Left renal cortex interstitium (tissue), 4 donors: ENCODE measurements at regions not wholly inside any gene's neighbourhood (a gene's known extent, or its start where the extent isn't known, plus 50 kb on each side); places are given as distances from the start of the nearest gene placed in this dataset.

Experiments
- DNase-seq, 4 donors: peaks; one replicate each; pipeline ENCODE4 v3.0.0-alpha.2; 2013; ENCODE audit warnings: low read depth in 4 of 4, low spot score in 2 of 4, missing footprints in 1 of 4

DNA sequence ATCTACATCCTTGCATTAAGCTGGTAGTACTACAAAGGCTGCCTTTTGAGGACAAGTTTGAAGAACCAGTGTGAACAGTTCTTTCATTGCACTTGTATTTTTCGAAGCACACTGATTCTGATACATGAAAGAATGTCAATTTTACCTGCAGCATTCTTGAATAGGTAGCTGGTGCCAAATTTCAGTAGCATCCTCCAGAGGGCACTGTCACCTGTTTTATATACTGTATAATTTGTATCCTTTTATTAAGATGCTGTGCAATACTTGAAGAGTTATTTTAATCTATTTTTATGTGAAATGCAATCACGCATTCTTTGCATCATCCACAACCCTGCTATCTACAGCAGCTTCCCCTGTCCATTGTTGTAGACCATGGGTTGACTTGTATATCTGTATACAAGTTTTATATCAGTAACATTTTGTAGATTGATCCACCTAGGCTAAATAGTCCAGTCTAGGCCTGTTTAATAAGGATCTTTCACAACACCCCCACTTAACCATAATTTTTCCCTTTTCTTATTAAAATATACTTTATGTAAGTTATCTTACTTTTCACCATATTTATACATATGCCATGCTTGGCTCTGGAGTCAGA is 325.7 kb downstream of the PCDH7 start:
- DNase-seq: no peak

DNA sequence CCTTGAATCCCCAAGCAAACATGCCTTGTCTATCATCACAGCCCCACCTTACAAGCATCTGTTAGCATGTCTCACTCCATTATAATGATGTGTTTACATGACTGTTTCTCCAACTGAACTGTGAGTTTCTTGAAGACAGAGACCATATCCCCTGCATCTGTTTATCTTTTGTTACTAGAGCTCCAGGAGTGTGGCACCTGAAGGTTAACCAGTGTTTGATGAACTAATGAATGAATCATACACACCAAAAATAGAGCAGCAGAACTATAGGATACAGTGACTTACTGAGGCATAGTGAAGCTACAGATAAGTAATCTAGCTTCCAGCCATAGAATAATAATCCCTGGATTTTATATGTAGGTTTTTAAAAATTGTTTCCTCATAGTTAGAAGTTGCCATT is 331.0 kb downstream of the PCDH7 start:
- no peak for DNase-seq

DNA sequence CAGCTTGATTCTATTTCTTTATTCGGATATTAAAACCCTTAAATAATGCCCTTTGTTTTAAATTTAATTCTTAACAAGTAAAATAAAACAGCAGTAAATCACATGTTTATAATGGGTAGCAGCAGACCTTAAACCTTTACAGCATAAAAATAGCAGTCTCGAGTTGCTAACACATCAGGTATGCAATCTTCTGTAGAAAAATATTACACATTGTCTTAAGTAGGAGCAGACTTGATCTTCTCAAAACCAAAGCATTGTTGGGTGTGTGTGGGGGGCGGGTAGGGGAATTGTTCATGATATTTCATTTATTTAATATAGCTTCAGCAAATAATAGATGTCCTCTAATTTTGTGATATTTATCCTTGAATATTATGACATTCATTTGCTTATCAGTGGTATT is 331.4 kb downstream of the PCDH7 start:
- no peak for DNase-seq

DNA sequence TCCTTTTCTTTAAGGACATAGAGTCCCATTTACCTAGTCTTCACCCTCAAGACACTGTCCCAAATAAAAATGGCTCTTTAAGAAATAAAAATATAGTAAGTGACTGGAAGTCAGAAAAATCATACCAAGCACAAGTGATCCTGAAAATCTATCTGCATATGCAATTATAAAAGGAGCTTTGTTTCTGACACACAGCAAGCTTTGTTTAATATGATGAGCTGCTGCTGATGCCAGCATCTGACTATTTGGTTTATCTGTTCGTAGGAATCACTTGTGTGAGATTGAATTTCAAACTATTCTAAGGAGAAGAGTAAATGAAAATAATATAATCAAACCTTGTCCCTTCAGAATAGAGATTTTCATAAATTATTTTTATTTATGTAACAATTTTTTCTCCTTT is 332.4 kb downstream of the PCDH7 start:
- DNase-seq: no peak

DNA sequence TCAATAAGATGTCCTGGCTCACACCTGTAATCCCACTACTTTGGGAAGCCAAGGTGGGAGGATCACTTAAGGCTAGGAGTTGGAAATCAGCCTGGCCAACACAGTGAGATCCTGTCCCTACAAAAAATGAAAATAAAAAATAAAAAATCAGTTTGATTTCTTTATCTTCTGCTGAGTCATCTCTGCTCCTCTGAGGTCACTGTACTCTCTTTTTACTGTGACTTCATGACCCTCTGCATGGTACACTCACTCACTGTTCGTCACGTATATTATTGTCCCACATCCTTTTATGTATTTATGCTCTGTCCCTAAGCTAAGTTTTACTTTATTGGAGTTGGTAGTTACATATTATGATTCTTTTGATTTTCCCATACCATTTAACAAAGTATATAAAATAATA is 333.3 kb downstream of the PCDH7 start:
- DNase-seq: no peak

DNA sequence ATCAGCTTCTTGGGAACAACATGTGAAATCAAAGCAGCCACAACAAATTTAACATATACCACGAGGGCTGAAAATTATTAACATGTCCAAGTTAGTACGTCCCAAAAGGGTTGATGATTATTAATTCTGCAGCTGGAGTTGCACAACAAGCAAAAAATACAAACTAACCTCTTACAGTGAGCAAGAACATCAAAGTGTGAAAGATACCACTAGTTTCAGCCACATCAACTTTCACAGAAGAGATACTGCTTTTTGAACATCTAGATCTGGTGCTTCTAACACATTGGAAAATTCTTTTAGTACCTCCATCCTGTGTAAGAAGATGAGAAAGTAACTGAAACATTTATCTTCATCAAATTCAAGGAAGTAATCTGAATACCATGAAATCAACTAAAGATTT is 334.1 kb downstream of the PCDH7 start:
- DNase-seq: no peak

DNA sequence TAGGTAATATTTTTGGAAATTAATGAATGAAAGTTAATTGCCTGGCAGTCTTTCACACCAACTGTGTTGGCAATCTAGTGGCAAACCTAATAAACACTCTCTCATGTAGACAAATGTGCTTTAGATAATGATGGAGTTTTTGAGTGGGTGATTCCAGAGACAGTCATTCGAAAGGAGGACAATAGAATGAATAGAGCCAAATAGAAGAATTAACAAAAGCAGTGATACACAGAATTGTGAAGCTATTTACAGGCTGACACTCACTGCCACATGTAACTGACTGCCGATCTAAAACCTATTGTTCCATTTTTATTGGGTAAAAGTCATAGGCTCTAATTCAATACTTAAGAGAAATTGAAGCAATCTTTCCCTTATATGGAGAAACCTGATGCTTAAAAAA is 338.5 kb downstream of the PCDH7 start:
- DNase-seq: no peak

DNA sequence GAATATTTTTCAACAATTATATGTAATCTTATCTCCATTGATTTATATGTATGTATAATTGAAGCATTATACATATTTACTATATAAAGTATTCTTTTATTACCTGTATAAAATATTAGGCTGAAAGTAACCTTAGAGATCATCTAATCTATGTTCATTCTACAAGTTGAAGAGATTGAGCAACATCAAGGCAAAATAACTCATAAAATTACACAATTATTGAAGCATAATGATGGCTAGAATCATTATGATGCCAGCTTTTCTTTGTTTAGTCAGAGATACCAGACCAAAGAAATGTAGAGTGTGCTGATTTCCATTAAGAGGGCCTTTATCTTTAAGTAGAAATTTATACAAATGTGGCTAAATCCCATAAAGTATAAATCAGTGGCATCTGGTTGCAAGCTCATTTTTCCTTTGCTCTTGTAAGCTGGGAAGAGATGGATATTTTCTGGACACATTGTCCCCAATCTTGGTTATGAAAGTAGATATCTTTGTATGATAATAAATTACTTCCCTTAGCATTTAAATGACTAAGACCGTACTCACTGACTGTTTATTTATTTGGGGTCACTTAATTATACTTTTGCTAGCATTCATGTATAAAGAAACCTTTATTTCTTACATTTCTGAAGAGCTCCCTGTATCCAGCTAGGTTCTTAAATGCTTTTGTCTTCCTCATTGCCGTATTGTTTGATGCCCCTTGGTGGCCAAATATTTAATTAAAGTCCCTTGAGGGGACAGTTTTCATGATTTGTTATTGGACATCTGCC is 339.8 kb downstream of the PCDH7 start:
- DNase-seq: no peak

DNA sequence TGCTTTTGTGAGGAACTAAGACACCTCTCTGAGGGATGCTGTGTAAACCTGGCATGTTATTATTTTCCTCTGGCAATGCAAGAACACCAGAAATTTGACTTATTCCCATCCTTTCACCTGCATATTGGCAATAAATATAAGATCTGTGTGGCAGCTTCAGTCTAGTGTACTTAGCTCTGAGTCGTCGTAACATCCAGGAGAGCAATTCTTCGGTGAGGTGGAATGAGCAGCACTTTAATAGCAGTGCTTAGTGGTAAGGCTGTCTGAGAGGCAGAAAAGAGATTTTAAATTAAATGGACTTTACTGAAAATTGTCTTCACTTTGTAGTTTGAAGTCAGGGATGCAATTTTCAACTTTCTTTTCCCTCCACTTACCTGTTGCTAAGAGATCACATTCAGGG is 344.9 kb downstream of the PCDH7 start:
- no peak for DNase-seq

DNA sequence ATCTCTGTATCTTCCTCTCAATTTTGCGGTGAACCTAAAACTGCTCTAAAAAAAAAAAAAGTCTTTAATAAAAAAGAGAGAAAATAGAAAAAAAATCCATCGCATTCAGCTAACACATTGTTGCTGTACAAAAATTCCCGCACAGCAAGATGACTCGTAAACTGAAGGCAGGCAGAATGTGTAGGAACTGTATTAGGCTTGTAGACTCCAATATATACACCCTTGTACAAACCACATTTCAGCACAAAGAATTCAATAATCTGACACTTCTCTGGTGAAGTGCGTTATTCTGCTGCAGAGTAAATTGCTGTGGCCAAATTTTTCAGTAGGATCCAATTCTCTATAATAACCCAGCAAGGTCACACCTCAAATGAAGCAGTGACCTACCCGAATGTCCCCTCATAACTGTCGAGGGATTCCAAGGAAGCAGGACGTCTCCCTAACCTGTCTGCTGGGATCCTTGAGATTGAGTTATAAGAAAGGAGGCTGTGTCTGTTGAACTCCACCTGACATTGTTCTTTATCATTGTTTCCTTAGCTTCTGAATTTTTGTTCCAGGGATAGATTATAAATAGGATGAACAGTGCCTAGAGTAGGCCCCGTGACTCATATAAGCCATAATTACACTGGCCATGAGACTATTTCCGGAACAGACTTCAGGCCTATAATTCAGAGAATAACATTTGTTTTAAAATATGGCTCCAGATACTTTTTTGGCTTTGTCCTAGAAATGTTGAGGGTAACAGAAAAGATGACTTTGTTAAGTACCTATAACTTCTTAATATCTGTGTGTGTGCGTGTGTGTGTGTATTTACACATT is 348.3 kb downstream of the PCDH7 start:
- no peak for DNase-seq

DNA sequence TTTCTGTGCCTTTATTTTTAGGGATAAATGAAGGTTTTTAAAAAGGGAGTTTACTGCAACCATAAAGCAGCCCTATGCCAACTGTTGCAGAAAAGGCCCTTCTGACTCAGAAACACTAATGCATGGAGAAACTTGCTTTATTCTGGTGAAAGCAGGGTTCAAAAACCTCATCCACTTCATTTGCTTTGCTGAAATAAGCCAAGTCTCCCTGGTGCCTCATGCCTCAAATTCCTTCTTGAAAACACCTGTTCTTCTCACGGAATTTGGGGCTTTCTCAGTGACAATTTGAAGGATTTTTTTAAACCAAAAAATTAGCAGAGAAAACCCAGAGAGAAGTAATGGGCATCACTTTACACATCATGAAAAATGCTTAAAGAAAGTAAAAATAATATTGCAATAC is 349.0 kb downstream of the PCDH7 start:
- no peak for DNase-seq

DNA sequence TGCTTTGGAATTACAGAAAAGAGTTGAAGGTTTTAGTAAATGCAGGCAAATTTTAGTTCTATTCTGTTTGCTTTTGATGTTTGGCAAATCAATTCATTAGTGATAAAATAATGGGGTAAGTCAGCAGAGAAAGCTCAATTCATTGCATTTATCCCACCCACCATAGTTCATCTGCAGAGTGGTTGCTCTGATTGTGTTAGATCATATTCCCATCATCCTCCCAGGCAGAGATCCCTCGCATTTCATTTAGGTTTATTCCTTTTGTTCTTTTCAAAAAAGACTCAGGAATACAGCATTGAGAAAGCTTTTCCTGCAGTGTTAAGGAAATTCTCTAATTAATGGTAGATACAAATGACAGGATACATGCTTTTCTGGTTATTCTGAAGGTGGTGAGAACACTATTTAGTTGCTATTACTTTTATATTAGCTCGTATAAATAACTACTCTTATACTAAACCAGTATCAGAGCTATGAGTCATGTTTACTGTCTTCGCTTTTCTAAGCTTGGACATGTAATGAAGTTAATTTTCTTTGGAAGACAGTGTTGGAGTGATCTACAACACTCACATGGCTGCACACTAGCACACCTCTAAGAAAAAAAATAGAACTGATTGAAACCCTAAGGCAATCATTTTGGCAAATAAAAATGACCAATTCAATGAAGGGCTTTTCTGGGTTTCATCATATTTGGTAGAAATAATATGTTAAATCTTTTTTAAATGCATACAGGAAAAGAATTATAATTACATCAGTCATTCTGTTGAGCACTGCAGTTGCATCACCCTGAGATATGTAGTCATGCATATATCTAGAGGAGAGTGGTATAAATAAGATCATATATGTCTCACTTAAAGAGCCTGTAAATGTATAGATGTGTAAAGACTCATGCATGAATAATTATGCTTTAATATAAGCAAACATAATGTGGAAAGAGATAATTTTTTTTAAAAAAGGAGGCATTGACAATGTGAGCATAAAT is 351.6 kb downstream of the PCDH7 start:
- no peak for DNase-seq

DNA sequence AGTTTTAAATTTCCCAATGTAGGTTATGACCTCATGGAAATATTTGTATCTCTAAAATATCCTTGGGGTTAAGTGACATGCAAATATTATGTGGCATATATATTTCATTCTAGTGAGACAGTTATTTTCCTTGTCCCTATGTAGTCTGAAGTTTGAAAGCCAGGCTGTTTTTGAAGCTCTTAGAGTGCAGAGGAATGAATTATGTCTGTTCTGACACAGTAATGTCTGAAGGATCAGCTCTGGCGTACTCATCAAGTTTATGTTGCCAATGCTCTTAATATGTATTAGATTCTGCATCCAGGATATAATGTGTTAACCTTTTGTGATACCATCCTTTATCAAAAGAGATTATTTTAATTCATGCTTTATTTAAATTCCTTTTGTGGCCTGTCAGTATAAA is 355.8 kb downstream of the PCDH7 start:
- DNase-seq: no peak

DNA sequence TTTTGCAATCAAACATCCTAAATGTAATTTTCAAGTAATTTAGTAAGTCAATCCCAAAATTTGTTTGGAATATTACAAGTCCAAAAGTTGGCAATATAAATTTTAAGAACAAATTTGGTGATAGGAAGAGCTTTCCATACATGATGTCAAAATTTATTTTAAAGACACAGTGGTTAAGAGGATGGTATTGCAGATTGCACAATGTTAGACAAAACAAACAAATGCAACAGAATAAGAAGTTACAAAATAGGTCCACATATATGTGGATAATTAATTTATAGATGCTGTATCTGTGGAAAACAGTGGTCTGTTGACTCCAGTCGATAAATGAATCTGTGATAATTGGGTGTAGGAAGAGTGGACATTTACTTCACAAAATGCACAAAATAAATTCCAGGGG is 358.5 kb downstream of the PCDH7 start:
- no peak for DNase-seq

DNA sequence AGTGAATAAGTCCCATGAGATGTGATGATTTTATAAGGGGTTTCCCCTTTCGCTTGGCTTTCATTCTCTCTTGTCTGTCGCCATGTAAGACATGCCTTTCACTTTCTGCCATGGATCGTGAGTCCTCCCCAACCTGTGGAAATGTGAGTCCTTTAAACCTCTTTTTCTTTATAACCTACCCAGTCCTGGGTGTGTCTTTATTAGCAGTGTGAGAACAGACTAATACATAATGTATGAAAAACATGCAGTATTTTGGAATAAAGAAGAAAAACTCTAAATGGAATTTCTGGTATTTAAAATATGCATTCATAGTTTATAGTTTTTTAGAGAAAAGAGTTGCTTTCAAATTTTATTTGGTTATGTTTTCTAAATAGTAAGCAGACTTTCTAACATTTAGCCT is 360.7 kb downstream of the PCDH7 start:
- DNase-seq: no peak

DNA sequence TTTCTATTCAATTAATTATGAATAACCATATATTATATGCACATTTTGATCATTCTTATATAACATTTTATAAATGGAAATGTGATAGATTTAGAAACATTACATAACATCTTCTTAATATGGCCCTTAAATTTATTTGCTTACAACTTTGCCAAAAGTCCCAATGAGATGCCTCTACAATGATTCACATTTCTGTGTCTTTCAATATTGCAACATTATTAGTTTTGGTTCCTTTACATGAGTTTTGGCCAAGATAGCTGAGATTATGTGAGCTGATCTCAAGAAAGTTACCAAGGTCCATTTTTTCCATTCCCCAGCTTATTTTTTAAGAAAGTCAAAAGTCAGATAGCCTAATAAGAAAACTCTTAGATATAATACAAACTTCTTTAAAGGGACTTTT is 361.2 kb downstream of the PCDH7 start:
- no peak for DNase-seq

DNA sequence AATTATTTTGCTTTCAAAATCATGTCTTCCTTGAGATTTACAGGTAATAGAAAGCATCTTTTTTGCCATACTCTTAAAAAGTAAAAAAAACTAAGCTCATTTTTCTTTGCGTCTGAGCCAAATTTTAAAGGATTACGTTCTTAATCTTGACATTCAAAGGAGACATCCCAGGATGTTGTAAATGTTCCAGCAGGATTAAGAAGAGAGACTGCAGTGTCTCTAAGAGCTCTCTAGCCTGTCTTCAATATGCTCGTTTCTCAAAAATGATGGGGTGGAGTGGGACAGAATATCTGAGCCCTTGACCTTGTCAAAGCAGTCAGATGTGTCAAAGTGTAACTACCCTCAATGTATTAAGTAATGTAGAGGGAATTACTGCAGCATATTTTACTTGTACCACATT is 363.3 kb downstream of the PCDH7 start:
- DNase-seq: no peak

DNA sequence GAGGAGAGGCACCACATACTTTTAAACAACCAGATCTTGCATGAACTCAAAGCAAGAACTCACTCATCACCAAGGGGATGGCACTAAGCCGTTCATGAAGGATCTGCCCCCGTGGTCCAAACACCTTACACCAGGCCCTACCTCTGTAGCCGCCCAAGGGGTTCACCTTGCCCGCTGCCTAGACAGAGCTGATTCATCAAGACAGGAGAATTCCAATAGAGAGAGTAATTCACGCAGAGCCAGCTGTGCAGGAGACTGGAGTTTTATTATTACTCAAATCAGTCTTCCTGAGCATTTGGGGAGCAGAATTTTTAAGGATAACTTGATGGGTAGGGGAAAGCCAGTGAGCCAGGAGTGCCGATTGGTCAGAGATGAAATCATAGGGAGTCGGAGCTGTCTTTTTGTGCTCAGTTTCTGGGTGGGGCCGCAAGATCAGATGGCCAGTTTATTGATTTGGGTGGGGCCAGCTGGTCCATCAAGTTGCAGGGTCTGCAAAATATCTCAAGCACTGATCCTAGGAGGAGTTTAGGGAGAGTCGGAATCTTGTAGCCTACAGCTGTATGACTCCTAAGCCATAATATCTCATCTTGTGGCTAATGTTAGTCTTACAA is 364.7 kb downstream of the PCDH7 start:
- DNase-seq: no peak

DNA sequence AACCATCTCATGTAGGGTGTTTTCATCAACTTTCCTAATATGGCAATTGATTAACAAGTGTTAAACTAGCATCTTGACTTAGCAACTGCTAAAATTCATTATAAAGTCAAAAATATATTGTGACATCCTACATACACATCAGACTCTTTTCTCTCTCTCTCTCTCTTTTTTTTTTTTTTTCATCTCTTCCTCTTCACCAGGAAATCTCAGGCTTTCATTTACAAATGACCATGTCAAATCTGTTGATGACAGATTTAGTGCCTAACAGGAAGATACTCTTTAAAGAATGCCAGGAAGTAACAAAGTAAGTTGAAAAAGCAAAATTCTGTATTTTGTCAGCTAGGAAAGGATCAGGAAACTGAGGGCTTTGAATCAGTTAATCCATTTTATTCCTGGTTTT is 365.5 kb downstream of the PCDH7 start:
- no peak for DNase-seq

DNA sequence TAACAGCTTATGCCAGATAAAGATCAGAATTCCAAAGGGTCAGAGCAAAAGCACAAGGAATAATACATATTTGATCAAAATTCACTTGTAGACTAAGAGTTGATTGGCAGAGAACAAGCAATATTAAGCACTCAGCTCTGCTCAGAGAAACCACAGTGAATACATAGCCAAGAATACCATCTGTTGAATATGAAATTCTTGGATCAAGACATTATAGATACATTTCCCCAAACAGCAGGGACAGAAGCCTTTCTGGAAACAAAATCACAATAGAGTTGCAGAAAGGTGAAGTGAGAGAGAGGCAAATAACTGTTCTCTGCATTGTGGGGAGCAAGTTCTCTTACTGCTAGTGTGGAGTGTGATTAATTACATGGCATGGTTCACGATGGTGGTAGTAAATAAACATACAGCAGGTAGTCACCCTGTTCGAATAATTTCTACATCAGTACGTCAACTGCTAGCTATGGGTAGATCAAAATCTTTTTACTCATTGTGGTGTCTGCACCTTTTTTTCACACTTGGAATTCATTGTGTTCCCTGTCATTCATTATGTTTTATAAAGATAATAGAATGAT is 366.7 kb downstream of the PCDH7 start:
- no peak for DNase-seq
